Gastrocnemius medialis (tissue), 4 donors: ENCODE measurements at regions not wholly inside any gene's neighbourhood (a gene's known extent, or its start where the extent isn't known, plus 50 kb on each side); places are given as distances from the start of the nearest gene placed in this dataset.

Source experiments
- CTCF ChIP-seq, 5 experiments: fragments of 450-650 bp in 3 of 5; fragments of 200-600 bp in 2 of 5; sonication (generic) in 2 of 5; IDR thresholded peaks in 4 of 5; conservative IDR thresholded peaks in 1 of 5; 1 replicate in 4 of 5; 2 replicates in 1 of 5; pipeline ENCODE4 v1.5.1; 2016 to 2019; ENCODE audit warnings: antibody characterized with exemption in 5 of 5, mild to moderate bottlenecking in 3 of 5, moderate library complexity in 3 of 5
- POLR2A ChIP-seq, 2 donors: fragments of 450-650 bp; IDR thresholded peaks; one replicate each; pipeline ENCODE4 v1.6.1; 2017; ENCODE audit warnings: antibody characterized with exemption in 2 of 2, mild to moderate bottlenecking in 2 of 2, moderate library complexity in 2 of 2

DNA sequence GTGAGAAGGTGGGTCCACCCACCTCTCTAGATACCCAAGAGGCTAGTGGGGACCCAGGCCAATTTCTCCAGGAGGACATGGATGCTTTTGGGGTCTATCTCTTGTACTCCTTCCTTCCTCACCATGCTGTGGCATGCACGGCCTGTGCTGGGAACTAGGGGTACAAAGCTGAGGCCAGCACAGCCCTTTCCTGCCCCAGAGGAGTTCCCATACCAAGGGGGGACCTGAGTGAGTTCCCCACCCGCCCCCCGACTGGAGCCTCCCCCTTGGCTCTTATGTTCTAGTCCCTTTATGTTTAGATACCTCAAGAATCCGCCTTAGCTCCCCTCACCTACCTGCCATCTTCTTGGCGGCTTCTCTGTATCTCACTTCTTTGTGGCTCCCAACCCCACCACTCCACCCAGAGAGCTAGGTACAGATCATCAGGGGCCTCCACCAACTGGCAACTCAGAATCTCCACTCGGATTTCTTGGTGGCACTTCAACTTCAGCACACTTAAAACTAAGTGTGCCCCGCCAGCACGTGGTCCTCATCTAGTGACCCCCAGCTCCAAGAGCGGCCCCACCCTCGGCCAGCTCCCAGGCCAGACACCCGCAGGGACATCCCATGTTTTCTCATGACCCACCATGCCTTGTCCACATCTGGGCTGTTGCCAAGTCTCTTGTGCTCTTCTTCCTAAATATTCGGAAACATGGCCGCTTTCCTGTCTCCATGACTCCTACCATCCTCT lies 115.2 kb upstream of the RTL1 start:
- no peak for TF ChIP-seq POLR2A (IDR thresholded peaks at IDR 0.05)
- no peak for TF ChIP-seq CTCF (IDR thresholded peaks at IDR 0.05 in 4 of 5, conservative IDR thresholded peaks at IDR 0.05 in 1 of 5)
